GM13976 (cell line): ENCODE measurements at regions not wholly inside any gene's neighbourhood (a gene's known extent, or its start where the extent isn't known, plus 50 kb on each side); places are given as distances from the start of the nearest gene placed in this dataset.

Experiments used
- DNase-seq: peaks from one replicate; pipeline ENCODE4 v3.0.0; 2012; ENCODE audit warnings: low spot score
- CTCF ChIP-seq: IDR thresholded peaks from 2 replicates; pipeline ENCODE4 v1.5.1; 2012; ENCODE audit warnings: borderline replicate concordance, mild to moderate bottlenecking; ENCODE audit not compliant: insufficient read depth; ENCODE audit errors: extremely low read depth, missing control alignments, control extremely low read depth
- in situ Hi-C: fragments of 300-500 bp; cut with MboI; formaldehyde crosslinking; loops from one replicate; pipeline ENCODE4 v1.12.0; 2022; ENCODE audit warnings: low sequenced_read_pairs, mixed read lengths, inconsistent platforms; ENCODE audit not compliant: unreplicated experiment

- no peak for DNase-seq
- no peak for TF ChIP-seq CTCF
- in situ Hi-C loops, result no loop called here
Measured at GRCh38 chr6:164005004-164005711, 590.6 kb downstream of the QKI start.

DNA sequence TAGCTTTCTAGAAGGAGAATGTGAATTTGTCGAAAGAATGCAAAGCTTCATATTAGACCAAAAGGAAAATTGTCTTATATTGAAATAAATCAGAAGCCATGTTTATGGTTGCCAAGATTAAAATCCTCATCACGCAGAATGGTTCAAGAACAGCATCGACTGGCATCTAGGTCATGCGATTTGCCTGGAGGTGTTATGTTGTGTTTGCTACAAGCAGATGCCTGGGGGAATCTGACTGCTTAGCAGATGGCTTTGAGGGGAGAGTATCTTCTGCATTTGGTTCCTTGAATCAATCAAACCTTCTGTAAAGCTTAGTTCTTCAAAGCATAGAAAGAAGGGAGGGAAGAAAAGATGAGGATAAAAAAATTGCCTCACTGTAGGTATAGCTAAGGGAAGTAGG lies 585.8 kb downstream of the QKI start:
- no peak for DNase-seq
- in situ Hi-C loops, result no loop called here
- no peak for TF ChIP-seq CTCF

GRCh38 chr6:163999475-164000125 lies 585.1 kb downstream of the QKI start:
- in situ Hi-C loops, result no loop called here
- DNase-seq, result no peak

DNA sequence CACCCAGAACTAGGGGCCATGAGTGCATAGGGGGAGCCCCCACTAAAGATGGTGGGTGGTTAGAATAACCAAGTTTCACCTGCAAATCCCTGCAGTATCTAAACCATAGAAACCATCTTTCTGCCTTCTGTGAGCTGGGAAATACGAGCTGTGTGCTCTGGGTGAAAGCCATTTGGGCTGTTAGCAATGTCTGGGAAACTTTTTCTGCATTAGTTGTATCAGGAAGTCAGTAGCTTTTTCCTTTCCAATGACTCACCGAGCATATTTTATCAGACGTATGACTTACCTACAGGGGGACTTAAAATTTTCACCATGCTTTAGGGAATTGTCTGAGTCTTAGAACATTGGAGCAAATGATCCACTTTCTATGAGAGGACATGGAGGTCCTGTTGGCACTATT lies 584.0 kb downstream of the QKI start:
- no peak for TF ChIP-seq CTCF
- DNase-seq, result no peak
- in situ Hi-C loops, result no loop called here

More at GRCh38 chr6:163999475-164000125, 585.1 kb downstream of the QKI start:
- TF ChIP-seq CTCF, result no peak

DNA sequence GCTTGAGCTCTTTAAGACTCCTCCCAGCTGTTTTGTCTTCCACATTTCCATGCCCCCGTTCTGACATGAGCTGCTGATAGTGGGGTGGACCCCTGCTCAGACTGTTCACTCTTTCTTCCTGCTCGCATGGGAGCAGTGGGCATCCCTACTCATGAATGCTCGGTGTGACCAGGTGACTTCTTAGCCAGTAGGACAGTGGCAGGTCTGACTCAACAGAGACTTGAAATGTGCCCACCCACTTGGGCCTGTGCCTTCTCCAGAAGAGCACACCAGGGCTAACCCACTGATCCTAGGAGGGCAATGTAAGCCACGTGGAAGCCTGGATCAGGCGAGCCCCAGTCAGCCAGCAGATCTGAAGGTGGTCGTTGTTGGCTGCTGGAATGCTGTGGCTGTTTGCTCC lies 582.0 kb downstream of the QKI start:
- DNase-seq, result no peak
- TF ChIP-seq CTCF, result no peak
- in situ Hi-C loops, result no loop called here

DNA sequence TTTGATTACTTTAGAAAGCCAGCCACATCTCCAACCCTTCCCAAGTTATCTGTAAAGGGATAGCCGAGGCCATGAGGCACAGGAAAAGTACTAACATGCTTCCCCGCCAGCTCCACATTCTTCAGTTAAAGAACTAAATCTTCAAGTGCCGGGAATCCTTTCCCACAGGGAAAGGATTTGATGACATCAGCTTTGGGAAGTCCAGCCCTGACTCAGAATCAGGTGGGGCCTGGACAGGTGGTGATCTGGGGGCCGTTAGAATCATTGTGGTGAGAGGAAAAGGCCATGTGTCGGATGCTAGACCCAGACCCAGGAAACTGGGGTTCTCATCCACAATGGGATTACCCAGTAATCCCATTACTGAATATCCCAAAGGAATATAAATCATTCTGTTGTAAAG lies 580.0 kb downstream of the QKI start:
- TF ChIP-seq CTCF, result no peak
- DNase-seq, result no peak
- in situ Hi-C loops, result no loop called here
